Breast epithelium (tissue), 3 donors: ENCODE measurements at regions not wholly inside any gene's neighbourhood (a gene's known extent, or its start where the extent isn't known, plus 50 kb on each side); places are given as distances from the start of the nearest gene placed in this dataset.

Source experiments
- POLR2AphosphoS5 ChIP-seq, 3 donors: sonication (generic); formaldehyde crosslinking; IDR thresholded peaks; one replicate each; pipeline ENCODE4 v1.6.1; 2017; ENCODE audit warnings: antibody characterized with exemption in 3 of 3
- TF ChIP-seq, protein P1 (sequence below), 3 donors: fragments of 450-650 bp; IDR thresholded peaks; one replicate each; pipeline ENCODE4 v1.5.1; 2016 to 2017; ENCODE audit warnings: antibody characterized with exemption in 3 of 3, mild to moderate bottlenecking in 3 of 3, moderate library complexity in 3 of 3

- TF ChIP-seq POLR2AphosphoS5 (IDR thresholded peaks at IDR 0.05), result no peak
- TF ChIP-seq, protein P1, sequence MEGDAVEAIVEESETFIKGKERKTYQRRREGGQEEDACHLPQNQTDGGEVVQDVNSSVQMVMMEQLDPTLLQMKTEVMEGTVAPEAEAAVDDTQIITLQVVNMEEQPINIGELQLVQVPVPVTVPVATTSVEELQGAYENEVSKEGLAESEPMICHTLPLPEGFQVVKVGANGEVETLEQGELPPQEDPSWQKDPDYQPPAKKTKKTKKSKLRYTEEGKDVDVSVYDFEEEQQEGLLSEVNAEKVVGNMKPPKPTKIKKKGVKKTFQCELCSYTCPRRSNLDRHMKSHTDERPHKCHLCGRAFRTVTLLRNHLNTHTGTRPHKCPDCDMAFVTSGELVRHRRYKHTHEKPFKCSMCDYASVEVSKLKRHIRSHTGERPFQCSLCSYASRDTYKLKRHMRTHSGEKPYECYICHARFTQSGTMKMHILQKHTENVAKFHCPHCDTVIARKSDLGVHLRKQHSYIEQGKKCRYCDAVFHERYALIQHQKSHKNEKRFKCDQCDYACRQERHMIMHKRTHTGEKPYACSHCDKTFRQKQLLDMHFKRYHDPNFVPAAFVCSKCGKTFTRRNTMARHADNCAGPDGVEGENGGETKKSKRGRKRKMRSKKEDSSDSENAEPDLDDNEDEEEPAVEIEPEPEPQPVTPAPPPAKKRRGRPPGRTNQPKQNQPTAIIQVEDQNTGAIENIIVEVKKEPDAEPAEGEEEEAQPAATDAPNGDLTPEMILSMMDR (IDR thresholded peaks at IDR 0.05), result no peak
Measured at GRCh38 chr13:111993691-111994090, 73.3 kb upstream of the SOX1 start.
